IMR-90 (cell line): ENCODE measurements at regions not wholly inside any gene's neighbourhood (a gene's known extent, or its start where the extent isn't known, plus 50 kb on each side); places are given as distances from the start of the nearest gene placed in this dataset.

Experiments
- ATAC-seq: fragments of 200-7000 bp; cut with Tn5 transposase; 2 replicates; pipeline ENCODE4 v1.9.1; 2020; ENCODE audit warnings: low read depth, mild to moderate bottlenecking, moderate library complexity
- BruUV-seq: library from RNA; stranded (reverse); fragments of 400-500 nt; replicated peaks from 2 replicates; lab custom pipeline; 2021; lab: Mats Ljungman, UMichigan
- CTCF ChIA-PET: fragments of 300-600 bp; formaldehyde crosslinking; extraction: SDS; loops from one replicate; lab custom pipeline; 2021; ENCODE audit warnings: antibody characterized with exemption; lab: Yijun Ruan, JAX
- POLR2A ChIA-PET: fragments of 300-600 bp; sonication (Branson Sonifier 250); formaldehyde crosslinking; loops from one replicate; lab custom pipeline; 2022; ENCODE audit warnings: antibody characterized with exemption; ENCODE audit not compliant: unreplicated experiment; lab: Charles Lee
- DNase-seq: peaks from one replicate; pipeline ENCODE4 v3.0.0; 2013
- H2AFZ ChIP-seq: replicated peaks from 2 replicates; pipeline ENCODE3; 2013; ENCODE audit warnings: low read length, mild to moderate bottlenecking; ENCODE audit not compliant: poor library complexity
- H2AK5ac ChIP-seq: 2 replicates; pipeline ENCODE4 v1.6.1; 2013; ENCODE audit warnings: low read depth, low read length, inconsistent platforms
- H2AK9ac ChIP-seq: replicated peaks from 2 replicates; pipeline ENCODE3; 2013; ENCODE audit warnings: mild to moderate bottlenecking, low read depth, low read length, moderate library complexity; ENCODE audit not compliant: poor library complexity
- H2BK120ac ChIP-seq: 2 replicates; pipeline ENCODE4 v1.6.1; 2013; ENCODE audit warnings: low read depth, low read length, inconsistent platforms
- H2BK15ac ChIP-seq: 3 replicates; pipeline ENCODE4 v1.6.1; 2013; ENCODE audit warnings: low read depth, low read length, inconsistent platforms
- H2BK20ac ChIP-seq: 2 replicates; pipeline ENCODE4 v1.6.1; 2013; ENCODE audit warnings: low read depth, mild to moderate bottlenecking, inconsistent platforms, low read length, moderate library complexity
- H2BK5ac ChIP-seq: 2 replicates; pipeline ENCODE4 v1.6.1; 2013; ENCODE audit warnings: mild to moderate bottlenecking, low read depth, low read length, inconsistent platforms; ENCODE audit not compliant: poor library complexity, severe bottlenecking
- H3K14ac ChIP-seq: replicated peaks from 2 replicates; pipeline ENCODE4 v1.6.1; 2013; ENCODE audit warnings: low read depth, low read length, inconsistent platforms
- H3K18ac ChIP-seq: 2 replicates; pipeline ENCODE4 v1.6.1; 2013; ENCODE audit warnings: low read depth, low read length, control low read depth
- H3K23ac ChIP-seq: 2 replicates; pipeline ENCODE4 v1.6.1; 2013; ENCODE audit warnings: low read depth, low read length, inconsistent platforms
- H3K27ac ChIP-seq: 2 replicates; pipeline ENCODE4 v1.5.1; 2013; ENCODE audit warnings: mild to moderate bottlenecking, control low read depth, low read length; ENCODE audit not compliant: insufficient read depth
- H3K27me3 ChIP-seq: 2 replicates; pipeline ENCODE4 v1.6.1; 2013; ENCODE audit warnings: low read length; ENCODE audit not compliant: control insufficient read depth, insufficient read depth
- H3K36me3 ChIP-seq: 2 replicates; pipeline ENCODE4 v1.6.1; 2013; ENCODE audit warnings: low read length, mixed read lengths; ENCODE audit not compliant: control insufficient read depth, insufficient read depth
- H3K4ac ChIP-seq: 2 replicates; pipeline ENCODE4 v1.6.1; 2013; ENCODE audit warnings: low read depth, low read length, inconsistent platforms
- H3K4me1 ChIP-seq: 2 replicates; pipeline ENCODE4 v1.6.1; 2013; ENCODE audit warnings: low read length, mixed read lengths; ENCODE audit not compliant: control insufficient read depth, insufficient read depth
- H3K4me2 ChIP-seq: 2 replicates; pipeline ENCODE4 v1.6.1; 2013; ENCODE audit warnings: low read depth, mild to moderate bottlenecking, control low read depth, low read length, moderate library complexity
- H3K4me3 ChIP-seq: 2 replicates; pipeline ENCODE4 v1.5.1; 2013; ENCODE audit warnings: low read depth, mild to moderate bottlenecking, control low read depth, low read length, moderate library complexity; ENCODE audit not compliant: insufficient read depth
- H3K56ac ChIP-seq: 2 replicates; pipeline ENCODE4 v1.6.1; 2013; ENCODE audit warnings: low read length, inconsistent platforms; ENCODE audit not compliant: insufficient read depth; ENCODE audit errors: extremely low read depth
- H3K79me1 ChIP-seq, 2 experiments: 2 replicates each; pipeline ENCODE4 v1.6.1; 2013; ENCODE audit warnings: low read length in 2 of 2, inconsistent platforms in 1 of 2, low read depth in 1 of 2
- H3K9ac ChIP-seq: 2 replicates; pipeline ENCODE4 v1.6.1; 2013; ENCODE audit warnings: low read depth, low read length, control low read depth
- H3K9me1 ChIP-seq: 2 replicates; pipeline ENCODE4 v1.6.1; 2013; ENCODE audit warnings: low read length, inconsistent platforms; ENCODE audit not compliant: insufficient read depth
- H3K9me3 ChIP-seq: 2 replicates; pipeline ENCODE4 v1.6.1; 2013; ENCODE audit warnings: low read length; ENCODE audit not compliant: control insufficient read depth, insufficient read depth
- H4K20me1 ChIP-seq: 2 replicates; pipeline ENCODE4 v1.6.1; 2013; ENCODE audit warnings: low read length, inconsistent platforms; ENCODE audit not compliant: insufficient read depth
- H4K5ac ChIP-seq: 2 replicates; pipeline ENCODE4 v1.6.1; 2013; ENCODE audit warnings: mild to moderate bottlenecking, low read depth, low read length, control low read depth
- H4K8ac ChIP-seq, 2 experiments: 2 replicates each; pipeline ENCODE4 v1.6.1; 2013; ENCODE audit warnings: low read depth in 2 of 2, low read length in 2 of 2, control low read depth in 1 of 2, inconsistent platforms in 1 of 2
- H4K91ac ChIP-seq: 2 replicates; pipeline ENCODE4 v1.6.1; 2013; ENCODE audit warnings: low read depth, low read length, inconsistent platforms; ENCODE audit not compliant: insufficient read depth
- BHLHE40 ChIP-seq: fragments of 150-350 bp; IDR thresholded peaks from 2 replicates; pipeline ENCODE4 v1.6.1; 2016; ENCODE audit warnings: mild to moderate bottlenecking, low read depth, low read length
- CEBPB ChIP-seq: IDR thresholded peaks from 2 replicates; pipeline ENCODE4 v1.6.1; 2012; ENCODE audit warnings: low read depth, low read length, improper control_type of control experiment
- CHD1 ChIP-seq: IDR thresholded peaks from 2 replicates; pipeline ENCODE4 v1.6.1; 2012; ENCODE audit warnings: low read depth, low read length, improper control_type of control experiment
- CTCF ChIP-seq: conservative IDR thresholded peaks from 2 replicates; pipeline ENCODE4 v1.5.1; 2012; ENCODE audit warnings: mild to moderate bottlenecking, low read depth, low read length, improper control_type of control experiment
- ELK1 ChIP-seq: fragments of 150-350 bp; IDR thresholded peaks from 2 replicates; pipeline ENCODE4 v1.6.1; 2016; ENCODE audit warnings: low read depth, mild to moderate bottlenecking, low read length, moderate library complexity, borderline replicate concordance
- FOS ChIP-seq: fragments of 150-350 bp; IDR thresholded peaks from 2 replicates; pipeline ENCODE4 v1.6.1; 2016; ENCODE audit warnings: low read depth, low read length
- MAFK ChIP-seq: IDR thresholded peaks from 2 replicates; pipeline ENCODE4 v1.6.1; 2012; ENCODE audit warnings: low read depth, low read length, improper control_type of control experiment
- MAZ ChIP-seq: IDR thresholded peaks from 2 replicates; pipeline ENCODE4 v1.6.1; 2012; ENCODE audit warnings: low read depth, mild to moderate bottlenecking, low read length, improper control_type of control experiment, moderate library complexity, borderline replicate concordance
- MXI1 ChIP-seq: IDR thresholded peaks from 2 replicates; pipeline ENCODE4 v1.6.1; 2012; ENCODE audit warnings: low read depth, mild to moderate bottlenecking, low read length, moderate library complexity, borderline replicate concordance
- NFE2L2 ChIP-seq: fragments of 150-350 bp; IDR thresholded peaks from 2 replicates; pipeline ENCODE4 v1.6.1; 2016; ENCODE audit warnings: low read depth, mild to moderate bottlenecking, low read length
- POLR2A ChIP-seq: IDR thresholded peaks from 2 replicates; pipeline ENCODE4 v1.6.1; 2012; ENCODE audit warnings: mild to moderate bottlenecking, low read depth, low read length
- RAD21 ChIP-seq: IDR thresholded peaks from 2 replicates; pipeline ENCODE4 v1.6.1; 2012; ENCODE audit warnings: low read length, improper control_type of control experiment
- RCOR1 ChIP-seq: IDR thresholded peaks from 2 replicates; pipeline ENCODE4 v1.6.1; 2012; ENCODE audit warnings: mild to moderate bottlenecking, low read length, improper control_type of control experiment; ENCODE audit not compliant: insufficient replicate concordance
- RFX5 ChIP-seq: IDR thresholded peaks from 2 replicates; pipeline ENCODE4 v1.8.0; 2012; ENCODE audit warnings: low read depth, mild to moderate bottlenecking, low read length, moderate library complexity
- SMC3 ChIP-seq: fragments of 150-350 bp; IDR thresholded peaks from 2 replicates; pipeline ENCODE4 v1.6.1; 2016; ENCODE audit warnings: low read depth, mild to moderate bottlenecking, antibody characterized with exemption, low read length, moderate library complexity
- USF2 ChIP-seq: fragments of 150-350 bp; IDR thresholded peaks from 2 replicates; pipeline ENCODE4 v1.6.1; 2017; ENCODE audit warnings: mild to moderate bottlenecking, antibody characterized with exemption, low read length, low read depth
- WGBS, 2 experiments: methylation state at CpG; one replicate each; pipeline versions ENCODE4 v1.1.5 to v1.1.7; 2013; ENCODE audit warnings: missing lambda C conversion rate in 2 of 2; ENCODE audit not compliant: insufficient read length in 1 of 2; ENCODE audit errors: extremely low coverage in 2 of 2; 5-methylcytosine and 5-hydroxymethylcytosine counted together
- dilution Hi-C: fragments of 300-500 bp; cut with HindIII; formaldehyde crosslinking; loops from one replicate; pipeline ENCODE4 v1.14.3; 2018; ENCODE audit warnings: low sequenced_read_pairs; ENCODE audit not compliant: unreplicated experiment
- in situ Hi-C: fragments of 300-500 bp; cut with MboI; formaldehyde crosslinking; loops from 3 replicates; pipeline ENCODE4 v1.14.3; 2019; ENCODE audit warnings: low sequenced_read_pairs, inconsistent platforms, mixed read lengths
- intact Hi-C: fragments of 100-400 bp; cut with micrococcal nuclease; formaldehyde crosslinking; loops from 2 replicates; pipeline ENCODE4 v1.10.0; 2022

GRCh38 chr4:82215039-82215438, 158.8 kb downstream of the HNRNPD start:
- H2AK9ac ChIP-seq, result no peak overlapping the region
- DNase-seq (no peak), ATAC-seq (no peak)
- H3K9me1 ChIP-seq, result no peaks in the 10 kb centered on the region
- H3K23ac ChIP-seq, result no peak overlapping the region
- no peak overlapping the region for H2BK20ac ChIP-seq
- no CpG with 5 or more reads among the region's 1 CpG for WGBS, 2 experiments
- no peak overlapping the region for H2AK5ac ChIP-seq
- no peak overlapping the region for H3K18ac ChIP-seq
- H3K36me3 ChIP-seq, result no peaks in the 10 kb centered on the region
- H3K14ac ChIP-seq, result no peak overlapping the region
- H3K9me3 ChIP-seq, result no peaks in the 10 kb centered on the region
- ChIA-PET POLR2A (no interaction called here), CTCF (no interaction called here)
- H4K5ac ChIP-seq, result no peak overlapping the region
- H3K4ac ChIP-seq, result no peak overlapping the region
- no peaks in the 10 kb centered on the region for H3K79me1 ChIP-seq
- H2BK120ac ChIP-seq, result no peak overlapping the region
- no peaks in the 10 kb centered on the region for H3K4me1 ChIP-seq
- H3K9ac ChIP-seq, result no peak overlapping the region
- BruUV-seq, result no TSS peak
- H3K4me3 ChIP-seq, result no peak overlapping the region
- intact Hi-C loops, result no loop called here
- no peak overlapping the region for H2BK5ac ChIP-seq
- H4K8ac ChIP-seq, result no peak overlapping the region
- H3K56ac ChIP-seq, result no peak overlapping the region
- H3K4me2 ChIP-seq, result no peak overlapping the region
- in situ Hi-C loops, result no loop called here
- dilution Hi-C loops, result no loop called here
- H3K27ac ChIP-seq, result no peak overlapping the region
- no peak overlapping the region for H2AFZ ChIP-seq
- TF ChIP-seq USF2 (no peak), NFE2L2 (no peak), RFX5 (no peak), MAFK (no peak), BHLHE40 (no peak), CTCF (no peak), SMC3 (no peak), ELK1 (no peak), MAZ (no peak), CEBPB (no peak), RCOR1 (no peak), RAD21 (no peak), CHD1 (no peak), FOS (no peak), MXI1 (no peak), POLR2A (no peak)
- no peaks in the 10 kb centered on the region for H3K27me3 ChIP-seq
- H2BK15ac ChIP-seq, result no peak overlapping the region
- no peak overlapping the region for H4K91ac ChIP-seq
- no peaks in the 10 kb centered on the region for H4K20me1 ChIP-seq
